H9 (cell line): ENCODE measurements at regions not wholly inside any gene's neighbourhood (a gene's known extent, or its start where the extent isn't known, plus 50 kb on each side); places are given as distances from the start of the nearest gene placed in this dataset.

Experiments
- DNase-seq: peaks from one replicate; pipeline ENCODE4 v3.0.0-alpha.2; 2017
- H2AFZ ChIP-seq: one replicate; pipeline ENCODE4 v1.6.1; 2013; ENCODE audit warnings: mild to moderate bottlenecking, low read length, control low read depth, moderate library complexity
- H2AK5ac ChIP-seq: 2 replicates; pipeline ENCODE4 v1.6.1; 2013; ENCODE audit warnings: low read length, control low read depth, mixed read lengths; ENCODE audit not compliant: insufficient read length
- H2BK120ac ChIP-seq: one replicate; pipeline ENCODE4 v1.6.1; 2013; ENCODE audit warnings: low read depth, mild to moderate bottlenecking, low read length, control low read depth, inconsistent platforms; ENCODE audit not compliant: poor library complexity, severe bottlenecking
- H2BK12ac ChIP-seq: 2 replicates; pipeline ENCODE4 v1.6.1; 2013; ENCODE audit warnings: low read length, control low read depth, mixed read lengths, low read depth; ENCODE audit not compliant: insufficient read length
- H2BK15ac ChIP-seq: 2 replicates; pipeline ENCODE4 v1.6.1; 2013; ENCODE audit warnings: low read depth, low read length, control low read depth
- H2BK20ac ChIP-seq: one replicate; pipeline ENCODE4 v1.6.1; 2013; ENCODE audit warnings: low read depth, mild to moderate bottlenecking, low read length, control low read depth, inconsistent platforms; ENCODE audit not compliant: poor library complexity, severe bottlenecking
- H2BK5ac ChIP-seq: 2 replicates; pipeline ENCODE4 v1.6.1; 2013; ENCODE audit warnings: low read length, control low read depth, mixed read lengths; ENCODE audit not compliant: insufficient read length
- H3K14ac ChIP-seq: 2 replicates; pipeline ENCODE4 v1.6.1; 2013; ENCODE audit warnings: low read length, control low read depth; ENCODE audit not compliant: insufficient read depth
- H3K18ac ChIP-seq: 2 replicates; pipeline ENCODE4 v1.6.1; 2013; ENCODE audit warnings: low read depth, mild to moderate bottlenecking, mixed read lengths, low read length, control low read depth; ENCODE audit not compliant: insufficient read length
- H3K23ac ChIP-seq: 2 replicates; pipeline ENCODE4 v1.6.1; 2013; ENCODE audit warnings: low read length, control low read depth, mixed read lengths, low read depth; ENCODE audit not compliant: insufficient read length
- H3K23me2 ChIP-seq: 2 replicates; pipeline ENCODE4 v1.6.1; 2013; ENCODE audit warnings: low read depth, mild to moderate bottlenecking, mixed read lengths, low read length, control low read depth; ENCODE audit not compliant: insufficient read length, poor library complexity, severe bottlenecking
- H3K27ac ChIP-seq: 2 replicates; pipeline ENCODE4 v1.5.1; 2013; ENCODE audit warnings: low read length, control low read depth, mixed read lengths, low read depth; ENCODE audit not compliant: insufficient read length
- H3K27me3 ChIP-seq: 2 replicates; pipeline ENCODE4 v1.6.1; 2013; ENCODE audit warnings: low read length, control low read depth, inconsistent platforms; ENCODE audit not compliant: insufficient read depth
- H3K4ac ChIP-seq: 2 replicates; pipeline ENCODE4 v1.6.1; 2013; ENCODE audit warnings: low read depth, mild to moderate bottlenecking, control low read depth, inconsistent platforms, low read length, moderate library complexity
- H3K4me1 ChIP-seq: 2 replicates; pipeline ENCODE4 v1.6.1; 2013; ENCODE audit warnings: low read length, control low read depth, inconsistent platforms; ENCODE audit not compliant: insufficient read depth
- H3K4me2 ChIP-seq: 2 replicates; pipeline ENCODE4 v1.6.1; 2013; ENCODE audit warnings: low read length, control low read depth, mixed read lengths; ENCODE audit not compliant: insufficient read length, insufficient read depth
- H3K56ac ChIP-seq: 2 replicates; pipeline ENCODE4 v1.6.1; 2013; ENCODE audit warnings: low read depth, mild to moderate bottlenecking, mixed read lengths, low read length, control low read depth; ENCODE audit not compliant: insufficient read length
- H3K79me1 ChIP-seq: 2 replicates; pipeline ENCODE4 v1.6.1; 2013; ENCODE audit warnings: low read depth, mild to moderate bottlenecking, moderate library complexity, low read length, control low read depth, inconsistent platforms; ENCODE audit not compliant: insufficient read depth, poor library complexity, severe bottlenecking
- H3K79me2 ChIP-seq: 2 replicates; pipeline ENCODE4 v1.6.1; 2013; ENCODE audit warnings: low read length, control low read depth, inconsistent platforms; ENCODE audit not compliant: insufficient read depth
- H3K9ac ChIP-seq: 2 replicates; pipeline ENCODE4 v1.6.1; 2013; ENCODE audit warnings: low read length, control low read depth, mixed read lengths; ENCODE audit not compliant: insufficient read length; ENCODE audit errors: extremely low read depth
- H3K9me3 ChIP-seq: one replicate; pipeline ENCODE4 v1.6.1; 2013; ENCODE audit warnings: low read depth, low read length, inconsistent platforms; ENCODE audit not compliant: control insufficient read depth
- H3T11ph ChIP-seq: one replicate; pipeline ENCODE4 v1.6.1; 2013; ENCODE audit warnings: mild to moderate bottlenecking, low read length, control low read depth, inconsistent platforms
- H4K20me1 ChIP-seq: one replicate; pipeline ENCODE4 v1.6.1; 2013; ENCODE audit not compliant: control insufficient read depth, insufficient read length, insufficient read depth
- H4K5ac ChIP-seq: 2 replicates; pipeline ENCODE4 v1.6.1; 2013; ENCODE audit warnings: low read depth, mild to moderate bottlenecking, mixed read lengths, low read length, control low read depth; ENCODE audit not compliant: insufficient read length
- H4K8ac ChIP-seq: replicated peaks from 2 replicates; pipeline ENCODE4 v1.6.1; 2013; ENCODE audit warnings: low read length, control low read depth, mixed read lengths, low read depth; ENCODE audit not compliant: insufficient read length
- H4K91ac ChIP-seq: 2 replicates; pipeline ENCODE4 v1.6.1; 2013; ENCODE audit warnings: low read depth, mild to moderate bottlenecking, moderate library complexity, mixed read lengths, low read length, control low read depth; ENCODE audit not compliant: insufficient read length
- H3K27ac Mint-ChIP-seq, 3 experiments: 2 replicates in 2 of 3; 3 replicates in 1 of 3; pipeline ENCODE4 v1.8.0; 2020 to 2021; ENCODE audit warnings: mixed read lengths in 3 of 3, mild to moderate bottlenecking in 1 of 3, moderate library complexity in 1 of 3
- H3K27me3 Mint-ChIP-seq: 2 replicates; pipeline ENCODE4 v1.8.0; 2021; ENCODE audit warnings: low read depth, mild to moderate bottlenecking, moderate library complexity, mixed read lengths
- H3K36me3 Mint-ChIP-seq, 3 experiments: 2 replicates in 2 of 3; 3 replicates in 1 of 3; pipeline ENCODE4 v1.8.0; 2020 to 2021; ENCODE audit warnings: low read depth in 3 of 3, mixed read lengths in 3 of 3; ENCODE audit not compliant: insufficient read depth in 1 of 3
- H3K4me1 Mint-ChIP-seq, 2 experiments: 2 replicates each; pipeline ENCODE4 v1.8.0; 2020; ENCODE audit warnings: mixed read lengths in 2 of 2
- H3K4me3 Mint-ChIP-seq, 2 experiments: 2 replicates in 1 of 2; 3 replicates in 1 of 2; pipeline ENCODE4 v1.8.0; 2020 to 2021; ENCODE audit warnings: mild to moderate bottlenecking in 2 of 2, mixed read lengths in 2 of 2, moderate library complexity in 1 of 2
- H3K9me3 Mint-ChIP-seq, 2 experiments: 2 replicates in 1 of 2; 3 replicates in 1 of 2; pipeline ENCODE4 v1.8.0; 2020; ENCODE audit warnings: mild to moderate bottlenecking in 2 of 2, mixed read lengths in 2 of 2, moderate library complexity in 1 of 2
- WGBS: extraction: QIAGEN DNeasy Blood & Tissue Kit; methylation state at CpG from one replicate; pipeline ENCODE4 v1.1.7; 2013; ENCODE audit warnings: missing lambda C conversion rate, low lambda C conversion rate, mixed read lengths; ENCODE audit not compliant: insufficient read length; ENCODE audit errors: extremely low coverage; 5-methylcytosine and 5-hydroxymethylcytosine counted together
- TF ChIP-seq, protein P1 (sequence below): fragments of 200-600 bp; sonication (generic); conservative IDR thresholded peaks from 3 replicates; pipeline ENCODE4 v1.8.0; 2021; ENCODE audit warnings: antibody characterized with exemption, mild to moderate bottlenecking

DNA sequence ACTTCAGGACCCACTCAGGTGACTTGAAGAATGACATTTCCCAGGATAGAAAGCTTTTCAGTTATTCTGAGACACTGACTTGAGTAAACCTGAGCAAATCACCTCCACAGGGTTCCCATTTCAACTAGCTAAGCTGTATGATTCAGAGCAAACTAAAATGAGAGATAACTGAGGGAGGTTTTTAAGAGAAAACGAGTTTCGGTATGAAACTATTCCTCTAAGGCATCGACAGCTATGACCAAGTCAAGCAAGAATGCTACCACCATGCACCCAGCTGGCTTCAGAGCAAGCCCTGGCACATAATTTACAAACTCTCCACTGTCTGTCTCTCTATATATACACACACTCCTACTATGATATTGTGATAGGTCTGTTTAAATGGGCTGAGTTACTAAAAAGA, 75.4 kb downstream of the PERP start:
- H3K18ac ChIP-seq: no peak overlapping the region
- H2BK20ac ChIP-seq: no peak overlapping the region
- H3K79me1 ChIP-seq: no peaks in the 10 kb centered on the region
- H3K27ac Mint-ChIP-seq: no peak overlapping the region
- H3K27me3 ChIP-seq: no peaks in the 10 kb centered on the region
- no CpG with 5 or more reads among the region's 3 CpGs for WGBS
- H4K91ac ChIP-seq: no peak overlapping the region
- H3K56ac ChIP-seq: no peak overlapping the region
- no peak overlapping the region for H2AK5ac ChIP-seq
- H3K23me2 ChIP-seq: no peaks in the 10 kb centered on the region
- TF ChIP-seq, protein P1, sequence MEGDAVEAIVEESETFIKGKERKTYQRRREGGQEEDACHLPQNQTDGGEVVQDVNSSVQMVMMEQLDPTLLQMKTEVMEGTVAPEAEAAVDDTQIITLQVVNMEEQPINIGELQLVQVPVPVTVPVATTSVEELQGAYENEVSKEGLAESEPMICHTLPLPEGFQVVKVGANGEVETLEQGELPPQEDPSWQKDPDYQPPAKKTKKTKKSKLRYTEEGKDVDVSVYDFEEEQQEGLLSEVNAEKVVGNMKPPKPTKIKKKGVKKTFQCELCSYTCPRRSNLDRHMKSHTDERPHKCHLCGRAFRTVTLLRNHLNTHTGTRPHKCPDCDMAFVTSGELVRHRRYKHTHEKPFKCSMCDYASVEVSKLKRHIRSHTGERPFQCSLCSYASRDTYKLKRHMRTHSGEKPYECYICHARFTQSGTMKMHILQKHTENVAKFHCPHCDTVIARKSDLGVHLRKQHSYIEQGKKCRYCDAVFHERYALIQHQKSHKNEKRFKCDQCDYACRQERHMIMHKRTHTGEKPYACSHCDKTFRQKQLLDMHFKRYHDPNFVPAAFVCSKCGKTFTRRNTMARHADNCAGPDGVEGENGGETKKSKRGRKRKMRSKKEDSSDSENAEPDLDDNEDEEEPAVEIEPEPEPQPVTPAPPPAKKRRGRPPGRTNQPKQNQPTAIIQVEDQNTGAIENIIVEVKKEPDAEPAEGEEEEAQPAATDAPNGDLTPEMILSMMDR: no peak
- peaks cover 0 to 3% of the 10 kb centered on the region in 2 experiments; a peak in 1 of 4 replicates for H3K4me1 Mint-ChIP-seq
- H3T11ph ChIP-seq: no peak overlapping the region
- no peaks in the 10 kb centered on the region for H3K9me3 Mint-ChIP-seq
- H3K79me2 ChIP-seq: no peaks in the 10 kb centered on the region
- no peak overlapping the region for H3K9ac ChIP-seq
- H3K9me3 ChIP-seq: no peaks in the 10 kb centered on the region
- H4K20me1 ChIP-seq: no peaks in the 10 kb centered on the region
- H3K27me3 Mint-ChIP-seq: no peaks in the 10 kb centered on the region; the same call in 1 of the 2 replicates
- H3K4me3 Mint-ChIP-seq: no peak overlapping the region
- no peak overlapping the region for H2BK120ac ChIP-seq
- no peak overlapping the region for H2BK5ac ChIP-seq
- H3K4ac ChIP-seq: no peak overlapping the region
- no peaks in the 10 kb centered on the region for H3K4me1 ChIP-seq
- no peak overlapping the region for H3K27ac ChIP-seq
- no peak overlapping the region for H4K8ac ChIP-seq
- no peaks in the 10 kb centered on the region for H3K36me3 Mint-ChIP-seq
- no peak overlapping the region for H2BK12ac ChIP-seq
- H2AFZ ChIP-seq: no peak overlapping the region
- no peak overlapping the region for H4K5ac ChIP-seq
- H3K14ac ChIP-seq: no peak overlapping the region
- no peak for DNase-seq
- no peak overlapping the region for H3K23ac ChIP-seq
- no peak overlapping the region for H3K4me2 ChIP-seq
- H2BK15ac ChIP-seq: no peak overlapping the region
